Panc1 (cell line): ENCODE measurements at regions not wholly inside any gene's neighbourhood (a gene's known extent, or its start where the extent isn't known, plus 50 kb on each side); places are given as distances from the start of the nearest gene placed in this dataset.
"Not testable (repeated sequence)": the region's sequence is repeated elsewhere in the genome, so short reads cannot be mapped to it uniquely, and the experiment has no call there.

ENCODE experiments used
- ATAC-seq: fragments of 200-7000 bp; cut with Tn5 transposase; 2 replicates; pipeline ENCODE4 v1.9.1; 2020; ENCODE audit warnings: mild to moderate bottlenecking, moderate library complexity
- BruUV-seq: library from RNA; stranded (reverse); fragments of 400-500 nt; replicated peaks from 2 replicates; lab custom pipeline; 2021; lab: Mats Ljungman, UMichigan
- CTCF ChIA-PET: fragments of 300-600 bp; sonication (Branson Sonifier 250); formaldehyde crosslinking; loops from one replicate; lab custom pipeline; 2022; ENCODE audit warnings: antibody characterized with exemption; lab: Charles Lee
- POLR2A ChIA-PET: fragments of 300-600 bp; sonication (Branson Sonifier 250); formaldehyde crosslinking; loops from one replicate; lab custom pipeline; 2022; ENCODE audit warnings: antibody characterized with exemption; lab: Charles Lee
- DNase-seq: peaks from one replicate; pipeline ENCODE4 v3.0.0-alpha.2; 2010; ENCODE audit warnings: low read depth, low spot score
- H3K27ac ChIP-seq: 2 replicates; pipeline ENCODE4 v1.5.1; 2011; ENCODE audit warnings: mild to moderate bottlenecking, low read length, inconsistent platforms
- H3K27me3 ChIP-seq: fragments of 200-500 bp; sonication (Bioruptor generic); 2 replicates; pipeline ENCODE4 v1.6.0; 2014; ENCODE audit warnings: low read length, inconsistent platforms; ENCODE audit not compliant: control insufficient read depth, insufficient read depth
- H3K36me3 ChIP-seq: fragments of 200-500 bp; sonication (Bioruptor generic); 2 replicates; pipeline ENCODE4 v1.5.1; 2014; ENCODE audit warnings: inconsistent platforms, mild to moderate bottlenecking, low read length, moderate library complexity; ENCODE audit not compliant: control insufficient read depth, insufficient read depth
- H3K4me1 ChIP-seq: 2 replicates; pipeline ENCODE4 v1.5.1; 2011; ENCODE audit warnings: inconsistent platforms, mild to moderate bottlenecking, low read length, moderate library complexity; ENCODE audit not compliant: control insufficient read depth, insufficient read depth
- H3K4me3 ChIP-seq, 2 experiments: 2 replicates each; pipeline ENCODE4 v1.5.1; 2011 to 2012; ENCODE audit warnings: low read depth in 2 of 2, low read length in 2 of 2, mild to moderate bottlenecking in 2 of 2, inconsistent platforms in 1 of 2, moderate library complexity in 1 of 2
- H3K9me3 ChIP-seq: fragments of 200-500 bp; sonication (Bioruptor generic); 2 replicates; pipeline ENCODE4 v1.5.1; 2014; ENCODE audit warnings: low read depth, mild to moderate bottlenecking, inconsistent platforms, low read length, moderate library complexity; ENCODE audit not compliant: control insufficient read depth, insufficient read depth
- CTCF ChIP-seq: fragments of 450-650 bp; IDR thresholded peaks from 2 replicates; pipeline ENCODE4 v1.5.1; 2017; ENCODE audit warnings: mild to moderate bottlenecking
- POLR2AphosphoS5 ChIP-seq: IDR thresholded peaks from 2 replicates; pipeline ENCODE4 v1.6.1; 2012; ENCODE audit warnings: mild to moderate bottlenecking, low read depth, low read length, moderate library complexity
- REST ChIP-seq, 2 experiments: IDR thresholded peaks; 2 replicates each; pipeline ENCODE4 v1.6.1; 2011 to 2012; ENCODE audit warnings: low read depth in 2 of 2, control low read depth in 1 of 2, low read length in 1 of 2, mild to moderate bottlenecking in 1 of 2, moderate library complexity in 1 of 2; ENCODE audit not compliant: insufficient read depth in 1 of 2
- SIN3A ChIP-seq: IDR thresholded peaks from 2 replicates; pipeline ENCODE4 v1.6.1; 2012; ENCODE audit warnings: low read depth, mild to moderate bottlenecking, low read length, moderate library complexity, borderline replicate concordance; ENCODE audit not compliant: insufficient read depth
- TCF7L2 ChIP-seq: IDR thresholded peaks from 2 replicates; pipeline ENCODE4 v1.6.1; 2011; ENCODE audit warnings: mild to moderate bottlenecking, low read depth, low read length, inconsistent platforms
- in situ Hi-C: cut with HindIII; loops from 2 replicates; pipeline ENCODE4 v1.10.0; 2016; ENCODE audit warnings: low sequenced_read_pairs, low pct_unique_long_range_greater_than_20kb
- intact Hi-C: fragments of 100-400 bp; cut with micrococcal nuclease; formaldehyde crosslinking; loops from one replicate; pipeline ENCODE4 v1.10.0; 2022; ENCODE audit not compliant: unreplicated experiment

- no peak for DNase-seq
- H3K4me1 ChIP-seq: no peaks in the 10 kb centered on the region
- CTCF ChIA-PET: no interaction called here
- BruUV-seq: no TSS peak
- POLR2A ChIA-PET: no interaction called here
- intact Hi-C loops: no loop called here
- in situ Hi-C loops: no loop called here
- no peak overlapping the region for H3K4me3 ChIP-seq
- no peaks in the 10 kb centered on the region for H3K36me3 ChIP-seq
- no peak for ATAC-seq
- H3K9me3 ChIP-seq: no peaks in the 10 kb centered on the region
- TF ChIP-seq CTCF (no peak), SIN3A (no peak), TCF7L2 (no peak), REST (IDR thresholded peaks at IDR 0.05; ENCODE audit: insufficient read depth in 1 of 2, low read depth in 2 of 2, low read length in 1 of 2) (no peak), POLR2AphosphoS5 (no peak)
- H3K27me3 ChIP-seq: no peaks in the 10 kb centered on the region
- H3K27ac ChIP-seq: no peak overlapping the region
Observed at GRCh38 chr18:39232490-39232889, 1666.9 kb upstream of the CELF4 start.

- intact Hi-C loops: no loop called here
- TF ChIP-seq CTCF (no peak), SIN3A (no peak), REST (IDR thresholded peaks at IDR 0.05; ENCODE audit: insufficient read depth in 1 of 2, low read depth in 2 of 2, low read length in 1 of 2) (no peak), TCF7L2 (no peak), POLR2AphosphoS5 (no peak)
- no TSS peak for BruUV-seq
Observed at GRCh38 chr18:39230086-39230803, 1664.6 kb upstream of the CELF4 start.

GRCh38 chr18:39227769-39228168, 1662.2 kb upstream of the CELF4 start:
- H3K27me3 ChIP-seq, H3K9me3 ChIP-seq, H3K4me1 ChIP-seq, DNase-seq, ATAC-seq, H3K4me3 ChIP-seq, H3K36me3 ChIP-seq, POLR2A ChIA-PET, in situ Hi-C loops, intact Hi-C loops, CTCF ChIA-PET, BruUV-seq, H3K27ac ChIP-seq: not testable (repeated sequence)

More at GRCh38 chr18:39230086-39230803, 1664.6 kb upstream of the CELF4 start:
- in situ Hi-C loops: no loop called here
- Histone ChIP-seq H3K36me3 (no peaks in the 10 kb centered on the region), H3K27me3 (no peaks in the 10 kb centered on the region), H3K27ac (no peak overlapping the region), H3K9me3 (no peaks in the 10 kb centered on the region), H3K4me1 (no peaks in the 10 kb centered on the region), H3K4me3 (no peak overlapping the region)
- DNase-seq (no peak), ATAC-seq (no peak)
- ChIA-PET POLR2A (no interaction called here), CTCF (no interaction called here)
